Esophagus squamous epithelium (tissue), 5 donors: ENCODE measurements at regions not wholly inside any gene's neighbourhood (a gene's known extent, or its start where the extent isn't known, plus 50 kb on each side); places are given as distances from the start of the nearest gene placed in this dataset.

Source experiments
- DNase-seq: peaks from one replicate; lab custom pipeline; 2025; lab: John Stamatoyannopoulos, UW
- H3K27ac ChIP-seq, 4 donors: fragments of 200-600 bp; sonication (generic); one replicate each; pipeline ENCODE4 v1.5.1; 2016 to 2019; ENCODE audit warnings: mild to moderate bottlenecking in 1 of 4
- H3K27me3 ChIP-seq, 4 donors: fragments of 200-600 bp; sonication (generic); 1 replicate in 3 of 4; 2 replicates in 1 of 4; pipeline versions ENCODE4 v1.5.1 to v1.6.0; 2017 to 2021; ENCODE audit warnings: antibody characterized with exemption in 1 of 4
- H3K36me3 ChIP-seq, 3 donors: fragments of 200-600 bp; sonication (generic); one replicate each; pipeline ENCODE4 v1.5.1; 2016 to 2019
- H3K4me1 ChIP-seq, 3 donors: fragments of 200-600 bp; sonication (generic); one replicate each; pipeline ENCODE4 v1.5.1; 2017 to 2019
- H3K4me3 ChIP-seq, 4 donors: fragments of 200-600 bp; sonication (generic); 1 replicate in 3 of 4; 2 replicates in 1 of 4; pipeline ENCODE4 v1.5.1; 2016 to 2019; ENCODE audit warnings: mild to moderate bottlenecking in 2 of 4, moderate library complexity in 1 of 4
- H3K9me3 ChIP-seq, 3 donors: fragments of 200-600 bp; sonication (generic); one replicate each; pipeline ENCODE4 v1.5.1; 2016 to 2019
- POLR2A ChIP-seq, 4 donors: fragments of 450-650 bp; IDR thresholded peaks; one replicate each; pipeline ENCODE4 v1.6.1; 2017; ENCODE audit warnings: antibody characterized with exemption in 4 of 4, mild to moderate bottlenecking in 4 of 4, moderate library complexity in 3 of 4
- WGBS, 2 donors: methylation state at CpG; one replicate each; pipeline ENCODE4 v1.1.5; 2018; 5-methylcytosine and 5-hydroxymethylcytosine counted together
- intact Hi-C: fragments of 100-400 bp; cut with DNase I; formaldehyde crosslinking; loops from one replicate; pipeline ENCODE4 v1.15.0; 2022
- TF ChIP-seq, protein P1 (sequence below), 6 experiments: fragments of 450-650 bp in 4 of 6; fragments of 200-600 bp in 2 of 6; sonication (generic) in 2 of 6; IDR thresholded peaks; one replicate each; pipeline ENCODE4 v1.5.1; 2016 to 2019; ENCODE audit warnings: antibody characterized with exemption in 6 of 6, mild to moderate bottlenecking in 4 of 6, moderate library complexity in 4 of 6
- donor health status: DM: yes; HTN: yes; CAD: no.

DNA sequence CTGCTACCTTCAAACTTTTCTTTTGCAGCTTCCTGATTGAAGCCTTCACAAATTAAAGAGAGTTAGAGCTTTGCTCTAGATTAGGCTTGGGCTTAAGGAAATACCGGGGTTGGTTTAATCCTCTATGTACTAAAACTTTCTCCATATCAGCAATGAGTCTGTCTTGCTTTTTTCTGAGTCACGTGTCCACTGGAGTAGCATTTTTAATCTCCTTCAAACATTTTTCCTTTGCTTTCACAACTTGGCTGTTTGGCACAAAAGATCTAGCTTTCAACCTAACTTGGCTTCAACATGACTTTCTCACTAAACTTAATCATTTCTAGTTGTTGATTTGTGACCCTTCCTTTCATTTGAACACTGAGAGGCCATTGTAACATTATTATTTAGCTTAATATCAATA, 261.6 kb downstream of the PLK2 start:
- Histone ChIP-seq H3K36me3 (no peaks in the 10 kb centered on the region), H3K27ac (no peak overlapping the region), H3K27me3 (no peaks in the 10 kb centered on the region), H3K4me1 (peaks cover 0 to 8% (median 0%) of the 10 kb centered on the region in 3 donors), H3K9me3 (no peaks in the 10 kb centered on the region), H3K4me3 (no peak overlapping the region)
- DNase-seq, result no peak
- WGBS, 2 donors, result 41 to 45% methylated on average over 2 of the region's 2 CpGs
- intact Hi-C loops, result no loop called here
- no peak for TF ChIP-seq POLR2A (IDR thresholded peaks at IDR 0.05)
- TF ChIP-seq, protein P1, sequence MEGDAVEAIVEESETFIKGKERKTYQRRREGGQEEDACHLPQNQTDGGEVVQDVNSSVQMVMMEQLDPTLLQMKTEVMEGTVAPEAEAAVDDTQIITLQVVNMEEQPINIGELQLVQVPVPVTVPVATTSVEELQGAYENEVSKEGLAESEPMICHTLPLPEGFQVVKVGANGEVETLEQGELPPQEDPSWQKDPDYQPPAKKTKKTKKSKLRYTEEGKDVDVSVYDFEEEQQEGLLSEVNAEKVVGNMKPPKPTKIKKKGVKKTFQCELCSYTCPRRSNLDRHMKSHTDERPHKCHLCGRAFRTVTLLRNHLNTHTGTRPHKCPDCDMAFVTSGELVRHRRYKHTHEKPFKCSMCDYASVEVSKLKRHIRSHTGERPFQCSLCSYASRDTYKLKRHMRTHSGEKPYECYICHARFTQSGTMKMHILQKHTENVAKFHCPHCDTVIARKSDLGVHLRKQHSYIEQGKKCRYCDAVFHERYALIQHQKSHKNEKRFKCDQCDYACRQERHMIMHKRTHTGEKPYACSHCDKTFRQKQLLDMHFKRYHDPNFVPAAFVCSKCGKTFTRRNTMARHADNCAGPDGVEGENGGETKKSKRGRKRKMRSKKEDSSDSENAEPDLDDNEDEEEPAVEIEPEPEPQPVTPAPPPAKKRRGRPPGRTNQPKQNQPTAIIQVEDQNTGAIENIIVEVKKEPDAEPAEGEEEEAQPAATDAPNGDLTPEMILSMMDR (IDR thresholded peaks at IDR 0.05), result no peak

DNA sequence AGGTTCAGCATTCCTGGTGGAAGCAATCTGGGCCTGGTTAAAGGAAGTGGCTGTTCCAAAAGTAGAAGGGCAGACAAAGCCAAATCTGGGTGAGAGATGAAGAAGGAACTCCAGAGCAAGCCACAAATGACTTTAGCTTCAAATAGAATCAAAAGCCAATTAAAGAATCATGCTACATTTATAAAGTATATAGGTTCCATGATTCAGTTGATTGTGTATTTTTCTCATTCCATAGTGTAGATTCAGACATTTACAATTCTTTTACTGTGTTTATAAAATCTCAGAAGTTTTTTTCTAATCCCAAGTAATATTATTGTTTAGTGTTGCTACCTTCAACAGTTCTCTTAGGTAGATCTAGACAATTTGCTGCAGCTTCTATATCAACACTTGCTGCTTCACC, 262.0 kb downstream of the PLK2 start:
- H3K9me3 ChIP-seq, result no peaks in the 10 kb centered on the region
- no peak overlapping the region for H3K4me3 ChIP-seq
- intact Hi-C loops, result no loop called here
- no peak for TF ChIP-seq POLR2A (IDR thresholded peaks at IDR 0.05)
- TF ChIP-seq, protein P1 (IDR thresholded peaks at IDR 0.05), result no peak
- H3K36me3 ChIP-seq, result no peaks in the 10 kb centered on the region
- no peak for DNase-seq
- no peaks in the 10 kb centered on the region for H3K27me3 ChIP-seq
- no peak overlapping the region for H3K27ac ChIP-seq
- H3K4me1 ChIP-seq, result peaks cover 0 to 8% (median 0%) of the 10 kb centered on the region in 3 donors

DNA sequence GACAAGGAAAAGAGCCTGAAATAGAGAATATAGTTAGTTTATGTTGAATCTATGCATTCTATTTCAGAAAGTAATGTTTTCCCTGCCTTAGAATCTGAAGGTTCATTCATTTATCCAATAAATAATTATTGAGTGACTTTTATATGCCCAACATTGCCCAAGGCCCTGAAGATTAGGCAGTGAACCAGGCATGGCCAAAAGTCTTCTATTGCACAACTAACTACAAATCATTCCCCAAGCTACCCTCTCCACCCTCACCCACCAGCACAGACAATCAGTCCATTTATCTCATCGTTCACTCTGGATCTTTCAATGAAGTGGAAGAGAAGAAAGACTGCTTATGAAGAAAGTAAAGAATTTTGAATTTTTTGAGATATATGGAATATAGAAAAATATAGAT, 268.4 kb downstream of the PLK2 start:
- Histone ChIP-seq H3K27me3 (no peaks in the 10 kb centered on the region), H3K4me1 (peaks cover 0 to 4% (median 0%) of the 10 kb centered on the region in 3 donors), H3K4me3 (no peak overlapping the region), H3K27ac (no peak overlapping the region), H3K36me3 (no peaks in the 10 kb centered on the region), H3K9me3 (no peaks in the 10 kb centered on the region)
- TF ChIP-seq, protein P1 (IDR thresholded peaks at IDR 0.05), result no peak
- TF ChIP-seq POLR2A (IDR thresholded peaks at IDR 0.05), result no peak
- WGBS, 2 donors, result 50 to 92% methylated on average over 1 of the region's 1 CpG
- DNase-seq, result no peak
- intact Hi-C loops, result no loop called here

DNA sequence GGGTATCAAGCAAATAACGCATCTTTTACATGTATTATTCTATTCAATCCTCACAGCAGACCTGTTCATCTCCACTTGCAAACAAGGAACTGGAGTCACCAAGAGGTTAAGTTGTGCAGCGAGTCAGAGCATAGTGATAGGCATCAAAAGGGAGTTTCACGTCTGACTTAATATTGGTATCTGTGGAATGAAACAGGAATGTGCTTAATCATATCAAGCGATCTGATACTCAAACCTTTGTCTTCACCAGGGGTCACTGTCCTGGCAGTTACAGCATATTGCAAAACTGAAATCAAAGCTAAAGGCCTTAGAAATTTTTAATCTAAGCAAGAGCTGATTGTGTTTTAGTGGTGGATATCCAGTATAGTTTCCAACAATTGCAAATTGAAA, 271.6 kb downstream of the PLK2 start:
- no peak for DNase-seq
- Histone ChIP-seq H3K4me3 (no peak overlapping the region), H3K9me3 (no peaks in the 10 kb centered on the region)

DNA sequence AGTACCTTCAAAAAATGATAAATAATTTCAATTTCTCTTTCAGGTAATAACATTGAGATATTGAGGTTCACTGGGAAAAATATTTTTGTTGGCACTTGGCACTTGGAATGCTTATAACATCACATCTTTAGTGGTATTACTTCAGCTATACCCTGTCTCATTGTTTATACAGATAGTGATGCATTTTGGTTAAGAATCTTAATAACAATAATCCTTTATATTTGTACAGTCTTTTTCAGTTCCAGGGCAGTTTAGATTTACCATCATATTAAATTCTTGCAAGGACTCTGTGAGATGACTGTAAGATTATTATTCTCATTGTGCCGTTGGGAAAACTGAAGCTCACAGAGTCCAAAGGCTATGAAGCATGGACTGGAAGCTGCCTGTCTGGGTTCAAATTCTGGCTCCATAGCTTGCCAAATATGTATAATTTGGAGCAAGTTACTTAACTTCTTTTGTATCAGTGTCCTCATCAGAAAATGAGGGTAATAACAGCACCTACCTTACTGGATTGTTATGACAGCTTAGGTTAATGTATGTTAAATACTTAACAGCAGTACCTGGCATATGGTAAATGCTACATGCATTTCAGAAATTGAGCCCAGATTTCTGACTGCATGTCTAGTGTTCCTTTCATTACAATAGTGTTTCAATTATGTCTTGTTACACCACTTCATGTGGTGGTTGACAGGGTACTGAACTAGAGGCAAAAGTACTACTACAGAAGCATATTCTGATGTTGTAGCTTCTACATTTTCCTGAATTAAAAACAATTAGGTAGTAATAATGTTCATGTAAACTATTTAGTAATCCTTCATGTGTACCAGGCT, 272.2 kb downstream of the PLK2 start:
- no peaks in the 10 kb centered on the region for H3K9me3 ChIP-seq
- 77 to 100% methylated on average over 1 of the region's 1 CpG for WGBS, 2 donors
- no peak overlapping the region for H3K4me3 ChIP-seq
- peaks cover 0 to 22% (median 0%) of the 10 kb centered on the region in 3 donors for H3K4me1 ChIP-seq
- no peaks in the 10 kb centered on the region for H3K36me3 ChIP-seq
- intact Hi-C loops, result no loop called here
- no peak for DNase-seq
- TF ChIP-seq POLR2A (IDR thresholded peaks at IDR 0.05), result no peak
- TF ChIP-seq, protein P1 (IDR thresholded peaks at IDR 0.05), result no peak
- no peaks in the 10 kb centered on the region for H3K27me3 ChIP-seq
- H3K27ac ChIP-seq, result no peak overlapping the region

More for the DNA sequence above, 271.6 kb downstream of the PLK2 start:
- no peaks in the 10 kb centered on the region for H3K36me3 ChIP-seq
- H3K27ac ChIP-seq, result no peak overlapping the region
- intact Hi-C loops, result no loop called here
- no peak for TF ChIP-seq POLR2A (IDR thresholded peaks at IDR 0.05)
- TF ChIP-seq, protein P1 (IDR thresholded peaks at IDR 0.05), result peak in 1 of 6 experiments; percentile 20
- no peaks in the 10 kb centered on the region for H3K27me3 ChIP-seq
- H3K4me1 ChIP-seq, result peaks cover 0 to 22% (median 0%) of the 10 kb centered on the region in 3 donors
- 23 to 31% methylated on average over 4 of the region's 4 CpGs for WGBS, 2 donors
